SK-N-SH (cell line): ENCODE measurements at regions not wholly inside any gene's neighbourhood (a gene's known extent, or its start where the extent isn't known, plus 50 kb on each side); places are given as distances from the start of the nearest gene placed in this dataset.

ENCODE experiments used
- CTCF ChIA-PET: fragments of 300-600, 350-600 bp; formaldehyde crosslinking; extraction: SDS; loops from one replicate; lab custom pipeline; 2021; lab: Yijun Ruan, JAX
- POLR2A ChIA-PET: fragments of 350-600 bp; sonication (Branson Sonifier 250); formaldehyde crosslinking; extraction: SDS; loops from one replicate; lab custom pipeline; 2020; ENCODE audit warnings: antibody characterized with exemption, inconsistent platforms; lab: Yijun Ruan, JAX
- DNase-seq: peaks from one replicate; pipeline ENCODE4 v3.0.0; 2012
- H2AFZ ChIP-seq: fragments of 200-600 bp; sonication (generic); 2 replicates; pipeline ENCODE4 v1.8.1; 2016; ENCODE audit warnings: antibody characterized with exemption, mild to moderate bottlenecking, low read depth
- H3F3A ChIP-seq: fragments of 200-600 bp; sonication (generic); replicated peaks from 2 replicates; pipeline ENCODE3; 2016; ENCODE audit warnings: antibody characterized with exemption, mild to moderate bottlenecking; ENCODE audit not compliant: insufficient read depth
- H3K27ac ChIP-seq, 2 experiments: fragments of 200-500 bp in 1 of 2; fragments of 200-600 bp in 1 of 2; sonication (Bioruptor generic) in 1 of 2; sonication (generic), shearing (Covaris generic) in 1 of 2; 2 replicates each; pipeline versions ENCODE4 v1.5.1 to v1.6.1; 2014 to 2016; ENCODE audit warnings: low read depth in 2 of 2, inconsistent platforms in 1 of 2, low read length in 1 of 2, mild to moderate bottlenecking in 1 of 2, mixed read lengths in 1 of 2
- H3K27me3 ChIP-seq: fragments of 200-600 bp; sonication (generic), shearing (Covaris generic); 2 replicates; pipeline ENCODE4 v1.6.1; 2016; ENCODE audit warnings: mixed run types; ENCODE audit not compliant: insufficient read depth
- H3K36me3 ChIP-seq, 2 experiments: fragments of 200-500 bp in 1 of 2; fragments of 200-600 bp in 1 of 2; sonication (Bioruptor generic) in 1 of 2; sonication (generic) in 1 of 2; replicated peaks in 1 of 2; 2 replicates each; pipeline versions ENCODE3 to v1.5.1; 2014 to 2016; ENCODE audit warnings: low read length in 1 of 2, mild to moderate bottlenecking in 1 of 2; ENCODE audit not compliant: insufficient read depth in 2 of 2, control insufficient read depth in 1 of 2
- H3K4me1 ChIP-seq, 2 experiments: fragments of 200-500 bp in 1 of 2; fragments of 200-600 bp in 1 of 2; sonication (Bioruptor generic) in 1 of 2; sonication (generic), shearing (Covaris generic) in 1 of 2; 2 replicates each; pipeline versions ENCODE4 v1.5.1 to v1.6.1; 2014 to 2016; ENCODE audit warnings: low read depth in 1 of 2, low read length in 1 of 2, mixed run types in 1 of 2; ENCODE audit not compliant: insufficient read depth in 2 of 2, control insufficient read depth in 1 of 2
- H3K4me2 ChIP-seq: fragments of 200-600 bp; sonication (generic), shearing (Covaris generic); 2 replicates; pipeline ENCODE4 v1.6.1; 2017; ENCODE audit warnings: mixed run types
- H3K4me3 ChIP-seq, 2 experiments: fragments of 200-500 bp in 1 of 2; fragments of 200-600 bp in 1 of 2; sonication (Bioruptor generic) in 1 of 2; sonication (generic), shearing (Covaris generic) in 1 of 2; 2 replicates each; pipeline versions ENCODE4 v1.5.1 to v1.8.1; 2014 to 2016; ENCODE audit warnings: low read depth in 2 of 2, inconsistent platforms in 1 of 2, low read length in 1 of 2, mild to moderate bottlenecking in 1 of 2, mixed read lengths in 1 of 2, moderate library complexity in 1 of 2
- H3K79me2 ChIP-seq: fragments of 200-600 bp; sonication (generic); 2 replicates; pipeline ENCODE4 v1.8.1; 2017; ENCODE audit warnings: mild to moderate bottlenecking; ENCODE audit not compliant: insufficient read depth
- H3K9ac ChIP-seq: fragments of 200-600 bp; sonication (generic); 2 replicates; pipeline ENCODE4 v1.6.1; 2017; ENCODE audit warnings: mixed run types
- H3K9me2 ChIP-seq: fragments of 200-600 bp; sonication (generic); 2 replicates; pipeline ENCODE4 v1.6.1; 2017; ENCODE audit warnings: mixed run types
- H3K9me3 ChIP-seq: fragments of 200-600 bp; sonication (generic); 2 replicates; pipeline ENCODE4 v1.6.1; 2017; ENCODE audit warnings: mixed run types, mild to moderate bottlenecking, moderate library complexity
- H4K20me1 ChIP-seq: fragments of 200-600 bp; sonication (generic); 2 replicates; pipeline ENCODE4 v1.6.1; 2017; ENCODE audit warnings: mild to moderate bottlenecking, mixed run types; ENCODE audit not compliant: insufficient read depth
- CTCF ChIP-seq: fragments of 200-600 bp; sonication (generic); IDR thresholded peaks from 2 replicates; pipeline ENCODE4 v1.6.1; 2017; ENCODE audit warnings: antibody characterized with exemption, mild to moderate bottlenecking, moderate library complexity
- ELF1 ChIP-seq: IDR thresholded peaks from 2 replicates; pipeline ENCODE4 v1.4.0; 2012
- FOXJ3 ChIP-seq: sonication (generic); formaldehyde crosslinking; IDR thresholded peaks from 2 replicates; pipeline ENCODE4 v1.5.1; 2020; ENCODE audit warnings: mild to moderate bottlenecking, missing genetic modification reagents
- MEF2A ChIP-seq: IDR thresholded peaks from 2 replicates; pipeline ENCODE4 v1.4.0; 2012; ENCODE audit warnings: low read depth, borderline replicate concordance
- POLR2AphosphoS5 ChIP-seq: IDR thresholded peaks from 2 replicates; pipeline ENCODE4 v1.6.1; 2012; ENCODE audit warnings: low read depth, low read length
- RAD21 ChIP-seq: IDR thresholded peaks from 2 replicates; pipeline ENCODE4 v1.6.1; 2012; ENCODE audit warnings: mild to moderate bottlenecking, low read length
- RCOR1 ChIP-seq: fragments of 150-350 bp; IDR thresholded peaks from 2 replicates; pipeline ENCODE4 v1.6.1; 2017; ENCODE audit warnings: antibody characterized with exemption, low read length
- RFX5 ChIP-seq: IDR thresholded peaks from 2 replicates; pipeline ENCODE4 v1.6.1; 2012; ENCODE audit warnings: mild to moderate bottlenecking, improper control_type of control experiment, low read length
- SMC3 ChIP-seq: IDR thresholded peaks from 2 replicates; pipeline ENCODE4 v1.6.1; 2012; ENCODE audit warnings: low read depth, low read length, improper control_type of control experiment
- TCF12 ChIP-seq: IDR thresholded peaks from 2 replicates; pipeline ENCODE4 v1.4.0; 2012
- TEAD4 ChIP-seq: IDR thresholded peaks from 2 replicates; pipeline ENCODE4 v1.4.0; 2012; ENCODE audit warnings: mild to moderate bottlenecking, borderline replicate concordance; ENCODE audit not compliant: insufficient read depth
- USF2 ChIP-seq: fragments of 150-350 bp; IDR thresholded peaks from 2 replicates; pipeline ENCODE4 v1.6.1; 2017; ENCODE audit warnings: antibody characterized with exemption, low read length, low read depth, borderline replicate concordance
- YY1 ChIP-seq: IDR thresholded peaks from 2 replicates; pipeline ENCODE4 v1.4.0; 2012; ENCODE audit warnings: low read depth, mild to moderate bottlenecking
- ZBTB33 ChIP-seq: IDR thresholded peaks from 2 replicates; pipeline ENCODE4 v1.4.0; 2012; ENCODE audit warnings: low read depth, borderline replicate concordance
- WGBS: methylation state at CpG from one replicate; pipeline ENCODE4 v1.1.6; 2017; ENCODE audit warnings: low lambda C conversion rate; 5-methylcytosine and 5-hydroxymethylcytosine counted together

GRCh38 chr22:48492366-48493320, 1335.0 kb downstream of the BRD1 start:
- no peak overlapping the region for H3K4me2 ChIP-seq

More at GRCh38 chr22:48492366-48493320, 1335.0 kb downstream of the BRD1 start:
- TF ChIP-seq RCOR1, result no peak
- no peak for TF ChIP-seq FOXJ3 (CRISPR knock-in tag)
- TF ChIP-seq ZBTB33, result no peak
- peak; percentile 62 for TF ChIP-seq SMC3
- TF ChIP-seq USF2, result no peak
- peak; percentile 83 for TF ChIP-seq RAD21
- no peak for TF ChIP-seq YY1
- TF ChIP-seq TEAD4, result no peak
- TF ChIP-seq ELF1, result no peak
- peak; percentile 78 for TF ChIP-seq CTCF
- no peak for TF ChIP-seq TCF12
- TF ChIP-seq POLR2AphosphoS5, result no peak
- TF ChIP-seq RFX5, result no peak
- TF ChIP-seq MEF2A, result no peak
- TF ChIP-seq, all 33 proteins: peak for 3
- no peak overlapping the region; a peak in 1 of 4 replicates for H3K4me3 ChIP-seq
- WGBS, result 11% methylated on average over 13 of the region's 19 CpGs
- no peak overlapping the region for H2AFZ ChIP-seq
- no peaks in the 10 kb centered on the region for H3K36me3 ChIP-seq
- peak; percentile 84 for DNase-seq
- H3K9me3 ChIP-seq, result no peaks in the 10 kb centered on the region
- H3K27me3 ChIP-seq, result peaks cover 38% of the 10 kb centered on the region; the same call in 1 of the 2 replicates
- H4K20me1 ChIP-seq, result no peaks in the 10 kb centered on the region
- H3K9me2 ChIP-seq, result no peaks in the 10 kb centered on the region
- H3F3A ChIP-seq, result peaks cover 6% of the 10 kb centered on the region
- CTCF ChIA-PET, result interaction anchor here (0.6 to 2.7 kb wide), 14 partner anchors 8 to 1850 kb away, joined by 3 to 10 read pairs (median 3); no protein-coding TSS in a partner anchor
- no peak overlapping the region for H3K9ac ChIP-seq
- POLR2A ChIA-PET, result no interaction called here
- H3K79me2 ChIP-seq, result no peaks in the 10 kb centered on the region
- no peaks in the 10 kb centered on the region; a peak in 1 of 4 replicates for H3K4me1 ChIP-seq
- H3K27ac ChIP-seq, result no peak overlapping the region
